ENCODE measurements at regions not wholly inside any gene's neighbourhood (a gene's known extent, or its start where the extent isn't known, plus 50 kb on each side); places are given as distances from the start of the nearest gene placed in this dataset.

DNA sequence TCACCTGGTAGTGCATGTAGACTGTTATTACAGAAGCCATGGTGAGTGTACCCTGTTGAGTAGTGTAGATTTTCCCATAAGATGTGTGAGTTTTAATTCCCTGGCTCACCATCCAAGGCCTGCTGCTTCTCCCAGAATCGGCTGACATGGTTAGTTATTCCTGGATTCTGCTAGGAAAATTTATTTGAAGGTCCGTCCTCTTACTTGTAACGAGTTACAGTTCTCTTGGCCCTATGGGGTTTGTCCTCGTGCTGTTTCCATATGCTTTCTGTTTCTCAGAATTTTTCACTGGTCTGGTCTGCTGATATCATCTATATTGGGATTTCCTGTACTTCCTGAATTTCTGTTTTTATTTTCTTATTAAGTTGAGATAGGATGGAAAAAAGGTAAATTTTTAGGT is 423.3 kb upstream of the RGS6 start:
- Histone ChIP-seq H3K9ac (ENCODE audit: low read depth, low read length) (no peak overlapping the region), H3K36me3 (ENCODE audit: insufficient read depth, low read length) (no peaks in the 10 kb centered on the region; the same call in 1 of the 2 replicates), H3K4me1 (ENCODE audit: insufficient read depth, low read length) (0 out of 2 replicates have a peak, but pooled peaks cover 6% of the 10 kb centered on the region), H3K9me3 (ENCODE audit: control insufficient read depth, insufficient read depth, low read length) (no peaks in the 10 kb centered on the region)

- H3K4me1 ChIP-seq (ENCODE audit: insufficient read depth, low read length): 0 out of 2 replicates have a peak, but pooled peaks cover 6% of the 10 kb centered on the region
- no peak overlapping the region for H3K9ac ChIP-seq (ENCODE audit: low read depth, low read length)
- H3K36me3 ChIP-seq (ENCODE audit: insufficient read depth, low read length): no peaks in the 10 kb centered on the region; the same call in 1 of the 2 replicates
- H3K9me3 ChIP-seq (ENCODE audit: control insufficient read depth, insufficient read depth, low read length): no peaks in the 10 kb centered on the region
Observed at GRCh38 chr14:71511152-71511551, 421.1 kb upstream of the RGS6 start.

DNA sequence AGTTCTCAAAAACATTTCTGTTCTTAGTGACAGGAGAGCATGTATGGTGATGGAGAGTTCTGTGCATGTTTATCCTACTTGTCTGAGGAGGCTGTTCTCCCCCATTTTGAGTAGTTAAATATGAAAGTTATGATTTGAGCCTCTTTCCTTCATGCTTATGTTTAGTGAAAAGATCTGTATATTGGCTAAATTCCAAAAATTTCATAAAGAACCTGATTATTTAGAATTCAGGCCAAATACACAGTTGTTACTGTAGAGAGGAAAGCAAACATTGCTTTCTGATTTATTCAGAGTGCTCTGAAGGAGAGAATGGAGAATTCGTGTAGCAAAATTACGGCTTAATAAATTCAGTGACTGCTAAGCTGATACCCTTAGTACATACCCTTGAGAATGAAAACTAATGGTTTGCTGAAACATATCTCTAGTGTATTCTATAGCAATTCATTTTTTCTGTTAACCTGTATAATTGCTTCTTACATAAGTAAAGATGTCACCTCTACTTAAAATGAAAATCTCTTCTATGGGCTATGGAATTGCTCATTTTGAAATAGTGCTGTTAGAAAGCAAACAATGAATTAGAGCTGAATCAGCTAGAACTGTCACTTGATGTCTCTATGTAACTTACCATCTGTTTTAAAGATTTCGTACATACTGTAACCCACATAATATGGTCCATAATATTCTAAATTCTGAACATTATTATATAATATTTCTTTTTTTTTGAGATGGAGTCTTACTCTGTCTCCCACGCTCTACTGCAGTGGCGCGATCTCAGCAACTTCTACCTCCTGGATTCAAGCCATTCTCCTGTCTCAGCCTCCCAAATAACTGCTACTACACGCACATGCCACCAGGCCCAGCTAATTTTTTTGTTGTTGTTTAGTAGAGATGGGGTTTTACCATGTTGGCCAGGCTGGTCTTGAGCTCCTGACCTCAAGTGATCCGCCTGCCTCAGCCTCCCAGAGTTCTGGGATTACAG is 417.0 kb upstream of the RGS6 start:
- no peaks in the 10 kb centered on the region; the same call in 1 of the 2 replicates for H3K36me3 ChIP-seq (ENCODE audit: insufficient read depth, low read length)
- H3K4me1 ChIP-seq (ENCODE audit: insufficient read depth, low read length): 0 out of 2 replicates have a peak, but pooled peaks cover 6% of the 10 kb centered on the region
- no peak overlapping the region for H3K9ac ChIP-seq (ENCODE audit: low read depth, low read length)
- no peaks in the 10 kb centered on the region; the same call in 1 of the 2 replicates for H3K9me3 ChIP-seq (ENCODE audit: control insufficient read depth, insufficient read depth, low read length)

GRCh38 chr14:71521238-71522135 is 410.7 kb upstream of the RGS6 start:
- Histone ChIP-seq H3K9ac (ENCODE audit: low read depth, low read length) (no peak overlapping the region), H3K9me3 (ENCODE audit: control insufficient read depth, insufficient read depth, low read length) (no peaks in the 10 kb centered on the region; the same call in 1 of the 2 replicates), H3K36me3 (ENCODE audit: insufficient read depth, low read length) (no peaks in the 10 kb centered on the region), H3K4me1 (ENCODE audit: insufficient read depth, low read length) (no peaks in the 10 kb centered on the region)

DNA sequence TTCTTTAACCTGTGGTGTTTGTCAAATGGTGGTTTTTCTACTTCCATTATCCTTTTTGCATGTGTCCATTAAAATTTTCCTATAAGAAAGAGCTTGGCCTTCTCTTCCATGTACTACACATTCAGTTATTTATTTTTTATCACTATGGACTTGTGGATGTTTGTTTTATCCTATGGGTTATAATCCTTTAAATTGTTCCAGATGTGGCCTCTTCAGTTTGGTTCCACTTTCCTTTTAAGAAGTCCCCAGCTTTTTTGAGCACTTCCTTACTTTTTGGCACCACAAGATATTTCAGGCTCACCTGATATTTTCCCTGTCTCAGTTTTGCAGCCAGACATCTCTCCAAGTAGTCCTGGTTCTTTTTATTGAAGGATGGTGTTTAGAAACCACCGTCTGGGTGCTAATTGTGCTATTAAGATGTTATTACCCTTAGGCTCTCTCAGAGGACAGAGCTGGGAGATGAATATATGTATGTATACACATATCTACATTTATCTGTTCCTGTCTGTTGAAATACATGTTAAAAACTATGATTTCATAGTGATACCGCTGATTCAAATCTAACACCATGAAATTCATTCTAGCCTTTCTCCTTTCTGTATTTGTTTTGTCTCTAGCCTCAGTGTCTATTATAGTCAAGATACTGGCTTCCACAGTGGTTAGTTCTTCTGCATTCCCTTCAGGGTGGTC is 408.5 kb upstream of the RGS6 start:
- H3K9ac ChIP-seq (ENCODE audit: low read depth, low read length): no peak overlapping the region
- H3K4me1 ChIP-seq (ENCODE audit: insufficient read depth, low read length): no peaks in the 10 kb centered on the region
- H3K36me3 ChIP-seq (ENCODE audit: insufficient read depth, low read length): no peaks in the 10 kb centered on the region
- no peaks in the 10 kb centered on the region for H3K9me3 ChIP-seq (ENCODE audit: control insufficient read depth, insufficient read depth, low read length)

DNA sequence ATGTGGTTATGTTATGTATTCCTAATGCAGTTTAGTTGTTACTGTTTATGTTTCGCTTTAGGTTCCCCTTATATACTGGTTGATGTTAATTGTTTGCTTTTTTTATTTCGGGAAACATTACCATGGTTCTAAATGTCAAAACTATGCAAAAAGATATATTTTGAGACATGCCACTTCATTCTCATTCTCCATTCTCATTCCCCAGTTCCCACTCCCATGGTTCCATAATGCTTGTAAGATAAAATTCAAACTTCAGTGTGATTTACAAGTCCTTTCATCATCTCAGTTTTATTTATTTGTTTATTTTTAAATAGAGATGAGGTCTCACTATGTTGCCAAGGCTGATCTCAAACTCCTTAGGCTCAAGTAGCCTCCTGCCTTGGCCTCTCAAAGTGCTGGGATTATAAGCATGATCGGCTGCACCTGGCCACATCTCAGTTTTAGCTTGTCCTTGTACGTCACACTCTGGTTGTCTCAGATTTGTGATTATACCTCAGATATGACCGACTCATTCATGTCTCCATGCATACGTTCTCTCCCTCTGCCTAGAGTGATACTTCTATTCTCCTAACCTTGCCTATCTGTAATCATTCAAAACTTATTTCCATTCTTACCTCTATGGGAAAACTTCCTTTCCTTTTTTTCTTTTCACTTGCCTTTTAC is 407.8 kb upstream of the RGS6 start:
- H3K36me3 ChIP-seq (ENCODE audit: insufficient read depth, low read length): no peaks in the 10 kb centered on the region
- no peaks in the 10 kb centered on the region for H3K4me1 ChIP-seq (ENCODE audit: insufficient read depth, low read length)
- H3K9ac ChIP-seq (ENCODE audit: low read depth, low read length): no peak overlapping the region
- H3K9me3 ChIP-seq (ENCODE audit: control insufficient read depth, insufficient read depth, low read length): no peaks in the 10 kb centered on the region

- no peaks in the 10 kb centered on the region for H3K36me3 ChIP-seq (ENCODE audit: insufficient read depth, low read length)
- no peaks in the 10 kb centered on the region for H3K4me1 ChIP-seq (ENCODE audit: insufficient read depth, low read length)
- no peak overlapping the region for H3K9ac ChIP-seq (ENCODE audit: low read depth, low read length)
- H3K9me3 ChIP-seq (ENCODE audit: control insufficient read depth, insufficient read depth, low read length): no peaks in the 10 kb centered on the region
Observed at GRCh38 chr14:71525663-71526221, 406.5 kb upstream of the RGS6 start.

DNA sequence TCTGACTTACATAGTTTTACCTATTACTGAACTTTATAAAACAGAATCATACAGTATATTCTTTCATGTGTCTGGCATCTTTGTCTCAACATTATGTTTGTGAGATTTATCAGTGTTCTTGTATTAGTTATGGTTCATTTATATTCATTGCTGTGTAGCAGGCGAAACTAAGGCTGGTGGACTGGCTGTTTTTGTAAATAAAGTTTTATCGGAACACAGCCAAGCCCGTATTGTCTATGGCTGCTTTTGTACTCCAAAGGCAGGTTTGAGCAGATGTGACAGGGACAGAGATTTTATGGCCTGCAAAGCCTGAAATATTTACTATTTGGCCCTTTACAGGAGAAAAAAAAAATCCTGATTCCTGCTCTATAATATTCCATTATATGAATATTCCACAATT is 405.8 kb upstream of the RGS6 start:
- H3K9me3 ChIP-seq (ENCODE audit: control insufficient read depth, insufficient read depth, low read length): no peaks in the 10 kb centered on the region
- H3K4me1 ChIP-seq (ENCODE audit: insufficient read depth, low read length): no peaks in the 10 kb centered on the region
- no peaks in the 10 kb centered on the region for H3K36me3 ChIP-seq (ENCODE audit: insufficient read depth, low read length)
- H3K9ac ChIP-seq (ENCODE audit: low read depth, low read length): no peak overlapping the region

- Histone ChIP-seq H3K36me3 (ENCODE audit: insufficient read depth, low read length) (no peaks in the 10 kb centered on the region), H3K9me3 (ENCODE audit: control insufficient read depth, insufficient read depth, low read length) (no peaks in the 10 kb centered on the region), H3K4me1 (ENCODE audit: insufficient read depth, low read length) (no peaks in the 10 kb centered on the region), H3K9ac (ENCODE audit: low read depth, low read length) (no peak overlapping the region)
Observed at GRCh38 chr14:71527838-71528237, 404.4 kb upstream of the RGS6 start.

DNA sequence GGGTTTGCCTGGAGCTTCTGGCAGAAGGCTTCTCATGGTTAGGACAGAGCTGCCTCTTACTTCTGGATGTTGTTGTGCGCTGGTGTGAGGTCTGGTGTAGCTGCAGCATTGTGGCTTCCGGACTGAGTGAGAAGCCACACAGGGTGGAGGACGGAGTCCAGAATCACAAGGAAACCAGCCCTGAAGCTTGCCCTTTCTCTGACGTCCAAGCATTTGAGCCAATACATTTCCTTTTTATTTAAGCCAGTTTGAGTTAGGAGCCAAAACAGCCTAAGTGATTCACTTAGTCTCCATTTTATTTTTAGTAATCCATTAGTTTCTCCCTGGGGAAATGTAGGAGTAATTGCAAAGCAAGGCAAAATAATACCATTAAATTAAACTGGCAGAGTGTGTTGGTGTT is 402.4 kb upstream of the RGS6 start:
- no peaks in the 10 kb centered on the region for H3K4me1 ChIP-seq (ENCODE audit: insufficient read depth, low read length)
- no peak overlapping the region for H3K9ac ChIP-seq (ENCODE audit: low read depth, low read length)
- H3K9me3 ChIP-seq (ENCODE audit: control insufficient read depth, insufficient read depth, low read length): no peaks in the 10 kb centered on the region
- H3K36me3 ChIP-seq (ENCODE audit: insufficient read depth, low read length): no peaks in the 10 kb centered on the region

GRCh38 chr14:71532344-71532743 is 399.9 kb upstream of the RGS6 start:
- H3K9ac ChIP-seq (ENCODE audit: low read depth, low read length): no peak overlapping the region
- H3K36me3 ChIP-seq (ENCODE audit: insufficient read depth, low read length): no peaks in the 10 kb centered on the region
- no peaks in the 10 kb centered on the region for H3K4me1 ChIP-seq (ENCODE audit: insufficient read depth, low read length)
- H3K9me3 ChIP-seq (ENCODE audit: control insufficient read depth, insufficient read depth, low read length): no peaks in the 10 kb centered on the region

DNA sequence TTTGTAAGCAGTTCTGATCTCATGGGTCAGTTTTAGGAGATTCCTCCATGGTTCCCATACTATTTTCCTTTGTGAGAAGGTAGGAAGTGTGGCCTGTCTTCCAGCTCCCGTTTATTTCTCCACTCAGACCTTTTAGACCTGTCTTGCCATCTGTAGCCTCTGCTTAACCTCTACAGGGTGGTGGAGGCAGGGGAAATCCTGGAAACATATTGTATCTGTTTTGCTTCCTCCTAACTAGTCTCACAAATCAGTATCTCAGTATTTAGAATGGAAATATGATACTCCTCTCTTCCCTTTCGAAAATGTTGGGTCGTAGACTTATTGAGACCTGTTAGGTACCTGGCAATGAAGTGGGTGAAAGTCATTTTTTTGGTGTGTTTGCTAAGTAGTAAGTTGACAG is 399.4 kb upstream of the RGS6 start:
- H3K4me1 ChIP-seq (ENCODE audit: insufficient read depth, low read length): peaks cover 4% of the 10 kb centered on the region; the same call in 1 of the 2 replicates

GRCh38 chr14:71533390-71533789 is 398.8 kb upstream of the RGS6 start:
- Histone ChIP-seq H3K9me3 (ENCODE audit: control insufficient read depth, insufficient read depth, low read length) (no peaks in the 10 kb centered on the region), H3K4me1 (ENCODE audit: insufficient read depth, low read length) (peaks cover 9% of the 10 kb centered on the region; the same call in 1 of the 2 replicates), H3K9ac (ENCODE audit: low read depth, low read length) (no peak overlapping the region)

More for the DNA sequence above, 399.4 kb upstream of the RGS6 start:
- Histone ChIP-seq H3K36me3 (ENCODE audit: insufficient read depth, low read length) (no peaks in the 10 kb centered on the region), H3K9ac (ENCODE audit: low read depth, low read length) (no peak overlapping the region), H3K9me3 (ENCODE audit: control insufficient read depth, insufficient read depth, low read length) (no peaks in the 10 kb centered on the region)

More at GRCh38 chr14:71533390-71533789, 398.8 kb upstream of the RGS6 start:
- H3K36me3 ChIP-seq (ENCODE audit: insufficient read depth, low read length): no peaks in the 10 kb centered on the region

Measured in ES-I3 (cell line).